Caco-2 (cell line): ENCODE measurements at regions not wholly inside any gene's neighbourhood (a gene's known extent, or its start where the extent isn't known, plus 50 kb on each side); places are given as distances from the start of the nearest gene placed in this dataset.

Experiments used
- BruUV-seq: library from RNA; stranded (reverse); fragments of 400-500 nt; replicated peaks from 2 replicates; lab custom pipeline; 2021; lab: Mats Ljungman, UMichigan
- CTCF ChIA-PET: fragments of 300-600 bp; sonication (Branson Sonifier 250); formaldehyde crosslinking; loops from one replicate; lab custom pipeline; 2022; ENCODE audit warnings: antibody characterized with exemption; lab: Charles Lee
- POLR2A ChIA-PET: fragments of 300-600 bp; sonication (Branson Sonifier 250); formaldehyde crosslinking; loops from one replicate; lab custom pipeline; 2022; ENCODE audit warnings: antibody characterized with exemption; lab: Charles Lee
- DNase-seq, 2 experiments: peaks; one replicate each; pipeline versions ENCODE4 v3.0.0 to v3.0.0-alpha.2; 2020 to 2022
- H3K27me3 ChIP-seq: replicated peaks from 2 replicates; pipeline ENCODE4 v1.6.0; 2011; ENCODE audit warnings: low read length; ENCODE audit not compliant: control insufficient read depth, insufficient read depth
- H3K36me3 ChIP-seq: 2 replicates; pipeline ENCODE4 v1.5.1; 2011; ENCODE audit warnings: low read length; ENCODE audit not compliant: control insufficient read depth, insufficient read depth
- H3K4me1 ChIP-seq: fragments of 250-450 bp; sonication (Bioruptor Pico); 2 replicates; pipeline ENCODE4 v1.5.1; 2020; ENCODE audit warnings: mild to moderate bottlenecking
- H3K4me3 ChIP-seq: 2 replicates; pipeline ENCODE4 v1.5.1; 2011; ENCODE audit warnings: low read depth, mild to moderate bottlenecking, control low read depth, low read length
- H3K9me3 ChIP-seq: fragments of 250-450 bp; sonication (Bioruptor Pico); 2 replicates; pipeline ENCODE4 v1.5.1; 2020; ENCODE audit warnings: mild to moderate bottlenecking, moderate library complexity
- H3K27ac Mint-ChIP-seq: one replicate; pipeline ENCODE4 v1.8.0; 2022; ENCODE audit warnings: mixed read lengths; ENCODE audit not compliant: unreplicated experiment
- H3K27me3 Mint-ChIP-seq: one replicate; pipeline ENCODE4 v1.8.0; 2022; ENCODE audit warnings: mixed read lengths; ENCODE audit not compliant: insufficient read depth, unreplicated experiment
- H3K36me3 Mint-ChIP-seq: one replicate; pipeline ENCODE4 v1.8.0; 2022; ENCODE audit warnings: mild to moderate bottlenecking, mixed read lengths; ENCODE audit not compliant: insufficient read depth, unreplicated experiment
- H3K4me1 Mint-ChIP-seq: one replicate; pipeline ENCODE4 v1.8.0; 2022; ENCODE audit warnings: low read depth, mixed read lengths; ENCODE audit not compliant: unreplicated experiment
- H3K4me3 Mint-ChIP-seq: one replicate; pipeline ENCODE4 v1.8.0; 2022; ENCODE audit warnings: mild to moderate bottlenecking, moderate library complexity, mixed read lengths; ENCODE audit not compliant: unreplicated experiment
- H3K9me3 Mint-ChIP-seq: one replicate; pipeline ENCODE4 v1.8.0; 2022; ENCODE audit warnings: mixed read lengths; ENCODE audit not compliant: unreplicated experiment
- intact Hi-C: fragments of 100-400 bp; cut with micrococcal nuclease; formaldehyde crosslinking; loops from one replicate; pipeline ENCODE4 v1.10.0; 2022; ENCODE audit not compliant: unreplicated experiment
- TF ChIP-seq, protein P1 (sequence below), 2 experiments: fragments of 200-600 bp in 1 of 2; IDR thresholded peaks; 1 replicate in 1 of 2; 2 replicates in 1 of 2; pipeline versions ENCODE4 v1.5.1 to v1.8.0; 2011 to 2022; ENCODE audit warnings: antibody characterized with exemption in 1 of 2, control low read depth in 1 of 2, inconsistent platforms in 1 of 2, low read depth in 1 of 2, low read length in 1 of 2, mild to moderate bottlenecking in 1 of 2, moderate library complexity in 1 of 2; ENCODE audit not compliant: insufficient read depth in 1 of 2, severe bottlenecking in 1 of 2, unreplicated experiment in 1 of 2

DNA sequence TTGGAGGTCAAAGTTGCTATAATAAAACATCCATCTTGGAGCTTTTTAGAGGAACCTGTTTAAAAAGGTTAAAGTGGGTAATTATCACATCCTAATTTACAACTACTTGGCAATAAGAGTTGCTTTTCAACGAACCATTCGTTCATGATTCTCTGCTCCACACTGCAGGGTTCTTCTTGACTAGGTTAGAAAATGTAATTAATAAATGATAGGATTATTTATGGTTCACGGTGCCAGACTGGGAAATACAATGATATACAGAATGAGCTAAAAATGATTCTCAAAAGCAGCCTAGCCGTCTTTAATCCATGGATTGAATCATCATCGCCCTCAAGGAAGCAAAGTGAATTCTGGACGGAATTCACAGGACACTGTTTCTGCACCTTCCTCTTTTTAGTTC is 291.2 kb downstream of the TEX29 start:
- H3K27me3 Mint-ChIP-seq, result peaks cover 11% of the 10 kb centered on the region
- ChIA-PET CTCF (no interaction called here), POLR2A (no interaction called here)
- H3K36me3 ChIP-seq, result no peaks in the 10 kb centered on the region
- H3K27me3 ChIP-seq, result no peaks in the 10 kb centered on the region; the same call in 1 of the 2 replicates
- TF ChIP-seq, protein P1, sequence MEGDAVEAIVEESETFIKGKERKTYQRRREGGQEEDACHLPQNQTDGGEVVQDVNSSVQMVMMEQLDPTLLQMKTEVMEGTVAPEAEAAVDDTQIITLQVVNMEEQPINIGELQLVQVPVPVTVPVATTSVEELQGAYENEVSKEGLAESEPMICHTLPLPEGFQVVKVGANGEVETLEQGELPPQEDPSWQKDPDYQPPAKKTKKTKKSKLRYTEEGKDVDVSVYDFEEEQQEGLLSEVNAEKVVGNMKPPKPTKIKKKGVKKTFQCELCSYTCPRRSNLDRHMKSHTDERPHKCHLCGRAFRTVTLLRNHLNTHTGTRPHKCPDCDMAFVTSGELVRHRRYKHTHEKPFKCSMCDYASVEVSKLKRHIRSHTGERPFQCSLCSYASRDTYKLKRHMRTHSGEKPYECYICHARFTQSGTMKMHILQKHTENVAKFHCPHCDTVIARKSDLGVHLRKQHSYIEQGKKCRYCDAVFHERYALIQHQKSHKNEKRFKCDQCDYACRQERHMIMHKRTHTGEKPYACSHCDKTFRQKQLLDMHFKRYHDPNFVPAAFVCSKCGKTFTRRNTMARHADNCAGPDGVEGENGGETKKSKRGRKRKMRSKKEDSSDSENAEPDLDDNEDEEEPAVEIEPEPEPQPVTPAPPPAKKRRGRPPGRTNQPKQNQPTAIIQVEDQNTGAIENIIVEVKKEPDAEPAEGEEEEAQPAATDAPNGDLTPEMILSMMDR (IDR thresholded peaks at IDR 0.05; ENCODE audit: insufficient read depth in 1 of 2, low read depth in 1 of 2, low read length in 1 of 2, severe bottlenecking in 1 of 2, unreplicated experiment in 1 of 2), result no peak
- H3K4me1 ChIP-seq, result no peaks in the 10 kb centered on the region
- no peaks in the 10 kb centered on the region for H3K9me3 ChIP-seq
- no peak overlapping the region for H3K27ac Mint-ChIP-seq
- no peak overlapping the region for H3K4me3 ChIP-seq
- no peaks in the 10 kb centered on the region for H3K4me1 Mint-ChIP-seq
- H3K4me3 Mint-ChIP-seq, result no peak overlapping the region
- no peak for DNase-seq
- intact Hi-C loops, result no loop called here
- no peaks in the 10 kb centered on the region for H3K36me3 Mint-ChIP-seq
- no peaks in the 10 kb centered on the region for H3K9me3 Mint-ChIP-seq
- BruUV-seq, result no TSS peak

DNA sequence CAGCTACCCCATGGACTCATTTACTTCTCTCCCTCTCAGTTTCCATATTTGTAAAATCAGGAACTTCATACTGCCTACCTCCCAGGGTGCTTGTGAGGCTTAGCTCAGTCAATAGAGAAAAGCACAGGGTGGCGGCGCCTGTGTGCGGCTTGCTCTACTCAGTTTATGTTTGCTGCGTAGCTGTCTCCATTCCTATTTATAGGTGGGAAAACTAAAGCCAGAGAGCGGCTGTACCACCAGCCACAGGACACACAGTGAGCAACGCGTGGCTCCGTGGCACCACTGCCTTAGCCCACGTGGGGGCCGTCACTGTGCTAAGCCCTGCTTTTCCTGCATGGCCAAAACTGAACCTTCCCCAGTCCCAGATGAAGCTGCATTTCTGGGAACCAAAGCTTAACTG is 292.4 kb downstream of the TEX29 start:
- Histone ChIP-seq H3K4me1 (no peaks in the 10 kb centered on the region), H3K9me3 (no peaks in the 10 kb centered on the region), H3K27me3 (no peaks in the 10 kb centered on the region; the same call in 1 of the 2 replicates), H3K4me3 (no peak overlapping the region), H3K36me3 (no peaks in the 10 kb centered on the region)
- no peaks in the 10 kb centered on the region for H3K36me3 Mint-ChIP-seq
- TF ChIP-seq, protein P1 (IDR thresholded peaks at IDR 0.05; ENCODE audit: insufficient read depth in 1 of 2, low read depth in 1 of 2, low read length in 1 of 2, severe bottlenecking in 1 of 2, unreplicated experiment in 1 of 2), result no peak
- BruUV-seq, result no TSS peak
- no peak overlapping the region for H3K27ac Mint-ChIP-seq
- DNase-seq, result no peak
- H3K27me3 Mint-ChIP-seq, result peaks cover 11% of the 10 kb centered on the region
- intact Hi-C loops, result no loop called here
- CTCF ChIA-PET, result no interaction called here
- no peaks in the 10 kb centered on the region for H3K4me1 Mint-ChIP-seq
- POLR2A ChIA-PET, result no interaction called here
- H3K9me3 Mint-ChIP-seq, result no peaks in the 10 kb centered on the region
- no peak overlapping the region for H3K4me3 Mint-ChIP-seq

DNA sequence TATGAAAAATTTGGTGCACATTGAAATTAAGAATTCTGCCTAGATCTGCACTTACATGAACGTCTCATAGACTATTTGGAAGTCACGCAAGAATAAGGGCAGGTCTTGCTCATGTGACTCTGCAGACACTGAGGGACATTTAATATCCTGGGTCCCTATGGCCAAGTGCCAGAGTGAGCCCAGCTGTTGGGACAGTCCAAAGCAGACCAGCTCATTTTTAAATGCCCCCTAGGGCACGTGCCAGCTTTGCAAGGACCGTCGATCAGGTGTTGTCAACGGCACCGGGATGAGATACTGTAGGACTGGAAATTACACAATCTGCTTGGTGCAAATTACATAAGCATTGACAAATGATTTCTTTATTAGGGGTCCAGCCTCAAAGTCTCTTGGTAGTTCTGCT is 293.6 kb downstream of the TEX29 start:
- intact Hi-C loops, result no loop called here
- H3K27me3 ChIP-seq, result no peaks in the 10 kb centered on the region; the same call in 1 of the 2 replicates
- Mint-ChIP-seq H3K36me3 (no peaks in the 10 kb centered on the region), H3K4me1 (no peaks in the 10 kb centered on the region), H3K4me3 (no peak overlapping the region), H3K27ac (no peak overlapping the region), H3K27me3 (peaks cover 8% of the 10 kb centered on the region), H3K9me3 (no peaks in the 10 kb centered on the region)
- TF ChIP-seq, protein P1 (IDR thresholded peaks at IDR 0.05; ENCODE audit: insufficient read depth in 1 of 2, low read depth in 1 of 2, low read length in 1 of 2, severe bottlenecking in 1 of 2, unreplicated experiment in 1 of 2), result no peak
- H3K4me3 ChIP-seq, result no peak overlapping the region
- no peaks in the 10 kb centered on the region for H3K36me3 ChIP-seq
- no peaks in the 10 kb centered on the region for H3K4me1 ChIP-seq
- no TSS peak for BruUV-seq
- CTCF ChIA-PET, result no interaction called here
- POLR2A ChIA-PET, result no interaction called here
- DNase-seq, result no peak
- H3K9me3 ChIP-seq, result no peaks in the 10 kb centered on the region
